GM18867 (cell line): ENCODE measurements at regions not wholly inside any gene's neighbourhood (a gene's known extent, or its start where the extent isn't known, plus 50 kb on each side); places are given as distances from the start of the nearest gene placed in this dataset.

Experiments
- ATAC-seq: cut with Tn5 transposase; IDR thresholded peaks from one replicate; pipeline ENCODE4 v1.9.1; 2021; ENCODE audit warnings: mild to moderate bottlenecking, moderate library complexity; ENCODE audit not compliant: unreplicated experiment

GRCh38 chr18:51789871-51790270 is 550.1 kb upstream of the DCC start:
- no peak for ATAC-seq

GRCh38 chr18:51801514-51801913 is 538.5 kb upstream of the DCC start:
- no peak for ATAC-seq

- ATAC-seq, result no peak
These were observed 537.2 kb upstream of the DCC start for GRCh38 chr18:51802569-51803428.

GRCh38 chr18:51807336-51807735 is 532.7 kb upstream of the DCC start:
- no peak for ATAC-seq

- ATAC-seq, result peak; percentile 95
These were observed 528.1 kb upstream of the DCC start for GRCh38 chr18:51811883-51812282.

GRCh38 chr18:51813740-51814139 is 526.3 kb upstream of the DCC start:
- no peak for ATAC-seq

GRCh38 chr18:51821610-51822009 is 518.4 kb upstream of the DCC start:
- no peak for ATAC-seq

GRCh38 chr18:51824746-51825145 is 515.3 kb upstream of the DCC start:
- ATAC-seq, result no peak

- no peak for ATAC-seq
These were observed 506.1 kb upstream of the DCC start for GRCh38 chr18:51833850-51834249.

- no peak for ATAC-seq
These were observed 491.3 kb upstream of the DCC start for GRCh38 chr18:51848702-51849101.

GRCh38 chr18:51852681-51853080 is 487.3 kb upstream of the DCC start:
- no peak for ATAC-seq

GRCh38 chr18:51857989-51858388 is 482.0 kb upstream of the DCC start:
- ATAC-seq, result no peak

- no peak for ATAC-seq
These were observed 479.0 kb upstream of the DCC start for GRCh38 chr18:51861046-51861445.

GRCh38 chr18:51862051-51862715 is 477.8 kb upstream of the DCC start:
- ATAC-seq, result no peak

GRCh38 chr18:51864219-51864965 is 475.6 kb upstream of the DCC start:
- no peak for ATAC-seq

GRCh38 chr18:51865538-51865937 is 474.5 kb upstream of the DCC start:
- ATAC-seq, result no peak

- ATAC-seq, result no peak
These were observed 472.2 kb upstream of the DCC start for GRCh38 chr18:51867767-51868166.

- ATAC-seq, result no peak
These were observed 461.3 kb upstream of the DCC start for GRCh38 chr18:51878724-51879123.

- ATAC-seq, result no peak
These were observed 460.7 kb upstream of the DCC start for GRCh38 chr18:51879329-51879728.

GRCh38 chr18:51881394-51881793 is 458.6 kb upstream of the DCC start:
- ATAC-seq, result no peak

- ATAC-seq, result no peak
These were observed 456.0 kb upstream of the DCC start for GRCh38 chr18:51884039-51884438.

- no peak for ATAC-seq
These were observed 449.2 kb upstream of the DCC start for GRCh38 chr18:51890762-51891161.
